Endothelial cell of umbilical vein (primary cell): ENCODE measurements at regions not wholly inside any gene's neighbourhood (a gene's known extent, or its start where the extent isn't known, plus 50 kb on each side); places are given as distances from the start of the nearest gene placed in this dataset.

Experiments used
- BruUV-seq: library from RNA; stranded (reverse); fragments of 400-500 nt; replicated peaks from 2 replicates; lab custom pipeline; 2021; lab: Mats Ljungman, UMichigan
- CTCF ChIA-PET: fragments of 300-600, 350-600 bp; sonication (Branson Sonifier 250); formaldehyde crosslinking; loops from one replicate; lab custom pipeline; 2021; ENCODE audit warnings: antibody characterized with exemption, inconsistent platforms; lab: Charles Lee
- POLR2A ChIA-PET: fragments of 300-600, 350-600 bp; sonication (Branson Sonifier 250); formaldehyde crosslinking; loops from one replicate; lab custom pipeline; 2021; ENCODE audit warnings: antibody characterized with exemption, inconsistent platforms; lab: Charles Lee
- DNase-seq: peaks from one replicate; pipeline ENCODE4 v3.0.0-alpha.2; 2011; ENCODE audit warnings: low read depth, low spot score
- FAIRE-seq: peaks from 2 replicates; lab custom pipeline; 2011; peaks lifted over from hg19 to GRCh38; lab: Jason Lieb, UNC
- H2AFZ ChIP-seq: 2 replicates; pipeline ENCODE4 v1.6.0; 2012; ENCODE audit warnings: low read depth, low read length, control low read depth, inconsistent platforms
- H3K27ac ChIP-seq: 2 replicates; pipeline ENCODE4 v1.5.1; 2011; ENCODE audit warnings: low read depth, mild to moderate bottlenecking, control low read depth, low read length, moderate library complexity; ENCODE audit not compliant: insufficient read depth
- H3K27me3 ChIP-seq, 2 experiments: 2 replicates each; pipeline versions ENCODE4 v1.6.0 to v1.6.1; 2011; ENCODE audit warnings: low read length in 2 of 2, mixed read lengths in 1 of 2; ENCODE audit not compliant: control insufficient read depth in 2 of 2, insufficient read depth in 2 of 2
- H3K36me3 ChIP-seq, 2 experiments: 2 replicates in 1 of 2; 3 replicates in 1 of 2; pipeline ENCODE4 v1.5.1; 2011; ENCODE audit warnings: low read length in 2 of 2, mild to moderate bottlenecking in 1 of 2, moderate library complexity in 1 of 2; ENCODE audit not compliant: control insufficient read depth in 2 of 2, insufficient read depth in 2 of 2; ENCODE audit errors: extremely low read depth in 1 of 2
- H3K4me1 ChIP-seq: 3 replicates; pipeline ENCODE4 v1.5.1; 2011; ENCODE audit warnings: mild to moderate bottlenecking, low read length; ENCODE audit not compliant: control insufficient read depth, insufficient read depth; ENCODE audit errors: extremely low read depth
- H3K4me2 ChIP-seq: 2 replicates; pipeline ENCODE4 v1.6.1; 2011; ENCODE audit warnings: low read length, control low read depth, mixed read lengths; ENCODE audit not compliant: insufficient read depth
- H3K4me3 ChIP-seq, 3 experiments: fragments of 200-600 bp in 1 of 3; sonication (generic), shearing (Covaris generic) in 1 of 3; replicated peaks in 1 of 3; 2 replicates each; pipeline ENCODE4 v1.5.1; 2011 to 2016; ENCODE audit warnings: control low read depth in 3 of 3, low read length in 3 of 3, mild to moderate bottlenecking in 2 of 3, inconsistent platforms in 1 of 3, low read depth in 1 of 3, moderate library complexity in 1 of 3; ENCODE audit not compliant: insufficient read depth in 1 of 3
- H3K79me2 ChIP-seq: 2 replicates; pipeline ENCODE4 v1.6.0; 2012; ENCODE audit warnings: low read length, inconsistent platforms; ENCODE audit not compliant: control insufficient read depth, insufficient read depth
- H3K9ac ChIP-seq: replicated peaks from 2 replicates; pipeline ENCODE3; 2011; ENCODE audit warnings: low read length, control low read depth; ENCODE audit not compliant: insufficient read depth; ENCODE audit errors: extremely low read depth
- H3K9me1 ChIP-seq: replicated peaks from 3 replicates; pipeline ENCODE4 v1.6.0; 2011; ENCODE audit warnings: mild to moderate bottlenecking, low read length; ENCODE audit not compliant: control insufficient read depth, insufficient read depth; ENCODE audit errors: extremely low read depth
- H3K9me3 ChIP-seq: replicated peaks from 2 replicates; pipeline ENCODE4 v1.5.1; 2012; ENCODE audit warnings: low read length, inconsistent platforms; ENCODE audit not compliant: control insufficient read depth, insufficient read depth
- H4K20me1 ChIP-seq: replicated peaks from 2 replicates; pipeline ENCODE3; 2011; ENCODE audit warnings: mild to moderate bottlenecking, low read length; ENCODE audit not compliant: control insufficient read depth, insufficient read depth; ENCODE audit errors: extremely low read depth
- CTCF ChIP-seq, 2 donors: IDR thresholded peaks; 1 replicate in 1 of 2; 2 replicates in 1 of 2; pipeline ENCODE4 v1.5.1; 2011; ENCODE audit warnings: low read length in 2 of 2, mild to moderate bottlenecking in 2 of 2, moderate library complexity in 2 of 2, control low read depth in 1 of 2, inconsistent platforms in 1 of 2, low read depth in 1 of 2; ENCODE audit not compliant: insufficient read depth in 1 of 2; ENCODE audit errors: extremely low read depth in 1 of 2
- EZH2 ChIP-seq: IDR thresholded peaks from 2 replicates; pipeline ENCODE4 v1.6.1; 2012; ENCODE audit warnings: borderline replicate concordance, low read depth, mild to moderate bottlenecking, moderate library complexity, low read length, inconsistent platforms; ENCODE audit not compliant: severe bottlenecking
- FOS ChIP-seq: IDR thresholded peaks from 2 replicates; pipeline ENCODE4 v1.6.1; 2011; ENCODE audit warnings: mild to moderate bottlenecking, low read length, moderate library complexity, borderline replicate concordance; ENCODE audit not compliant: insufficient read depth
- GATA2 ChIP-seq: IDR thresholded peaks from 2 replicates; pipeline ENCODE4 v1.7.0; 2011; ENCODE audit warnings: low read depth, mild to moderate bottlenecking, moderate library complexity, mixed read lengths, low read length; ENCODE audit not compliant: insufficient read length, insufficient read depth
- JUN ChIP-seq: IDR thresholded peaks from 2 replicates; pipeline ENCODE4 v1.6.1; 2011; ENCODE audit warnings: borderline replicate concordance, low read depth; ENCODE audit not compliant: insufficient read length, insufficient read depth
- MAX ChIP-seq: IDR thresholded peaks from 2 replicates; pipeline ENCODE4 v1.6.1; 2011; ENCODE audit not compliant: insufficient read depth, insufficient read length
- MYC ChIP-seq: IDR thresholded peaks from one replicate; pipeline ENCODE4 v1.6.1; 2011; ENCODE audit warnings: mild to moderate bottlenecking, low read depth, low read length
- POLR2A ChIP-seq: IDR thresholded peaks from 2 replicates; pipeline ENCODE4 v1.6.1; 2012; ENCODE audit warnings: low read depth, mild to moderate bottlenecking, control low read depth, low read length
- POLR2AphosphoS5 ChIP-seq: IDR thresholded peaks from 2 replicates; pipeline ENCODE4 v1.6.1; 2012; ENCODE audit warnings: low read depth, mild to moderate bottlenecking, control low read depth, low read length, moderate library complexity; ENCODE audit not compliant: insufficient read depth
- dilution Hi-C: fragments of 300-500 bp; cut with MboI; formaldehyde crosslinking; loops from one replicate; pipeline ENCODE4 v1.15.0; 2019; ENCODE audit warnings: low sequenced_read_pairs; ENCODE audit not compliant: extremely low pct_ligation_motif_present
- intact Hi-C: fragments of 100-400 bp; cut with micrococcal nuclease; formaldehyde crosslinking; loops from one replicate; pipeline ENCODE4 v1.10.0; 2022

- Histone ChIP-seq H3K9me1 (no peaks in the 10 kb centered on the region), H3K4me2 (no peak overlapping the region), H3K27me3 (no peaks in the 10 kb centered on the region), H3K79me2 (no peaks in the 10 kb centered on the region), H4K20me1 (no peaks in the 10 kb centered on the region), H3K27ac (no peak overlapping the region), H3K9me3 (no peaks in the 10 kb centered on the region), H2AFZ (no peak overlapping the region), H3K4me3 (no peak overlapping the region), H3K9ac (no peak overlapping the region), H3K4me1 (no peaks in the 10 kb centered on the region), H3K36me3 (no peaks in the 10 kb centered on the region)
- POLR2A ChIA-PET: no interaction called here
- no peak for TF ChIP-seq CTCF (IDR thresholded peaks at IDR 0.05; ENCODE audit: extremely low read depth in 1 of 2, insufficient read depth in 1 of 2, low read depth in 1 of 2, low read length in 2 of 2)
- TF ChIP-seq JUN: no peak
- TF ChIP-seq FOS: no peak
- TF ChIP-seq GATA2: no peak
- TF ChIP-seq EZH2: no peak
- TF ChIP-seq MYC: no peak
- no peak for TF ChIP-seq MAX
- TF ChIP-seq POLR2A: no peak
- no peak for TF ChIP-seq POLR2AphosphoS5
- no peak for FAIRE-seq
- intact Hi-C loops: no loop called here
- no TSS peak for BruUV-seq
- CTCF ChIA-PET: no interaction called here
- no peak for DNase-seq
- dilution Hi-C loops: no loop called here
Measured at GRCh38 chr3:94904156-94904674, 841.4 kb downstream of the NSUN3 start.
